Panc1 (cell line): ENCODE measurements at regions not wholly inside any gene's neighbourhood (a gene's known extent, or its start where the extent isn't known, plus 50 kb on each side); places are given as distances from the start of the nearest gene placed in this dataset.

ENCODE experiments used
- ATAC-seq: fragments of 200-7000 bp; cut with Tn5 transposase; 2 replicates; pipeline ENCODE4 v1.9.1; 2020; ENCODE audit warnings: mild to moderate bottlenecking, moderate library complexity
- BruUV-seq: library from RNA; stranded (reverse); fragments of 400-500 nt; replicated peaks from 2 replicates; lab custom pipeline; 2021; lab: Mats Ljungman, UMichigan
- CTCF ChIA-PET: fragments of 300-600 bp; sonication (Branson Sonifier 250); formaldehyde crosslinking; loops from one replicate; lab custom pipeline; 2022; ENCODE audit warnings: antibody characterized with exemption; lab: Charles Lee
- POLR2A ChIA-PET: fragments of 300-600 bp; sonication (Branson Sonifier 250); formaldehyde crosslinking; loops from one replicate; lab custom pipeline; 2022; ENCODE audit warnings: antibody characterized with exemption; lab: Charles Lee
- DNase-seq: peaks from one replicate; pipeline ENCODE4 v3.0.0-alpha.2; 2010; ENCODE audit warnings: low read depth, low spot score
- H3K27ac ChIP-seq: 2 replicates; pipeline ENCODE4 v1.5.1; 2011; ENCODE audit warnings: mild to moderate bottlenecking, low read length, inconsistent platforms
- H3K27me3 ChIP-seq: fragments of 200-500 bp; sonication (Bioruptor generic); 2 replicates; pipeline ENCODE4 v1.6.0; 2014; ENCODE audit warnings: low read length, inconsistent platforms; ENCODE audit not compliant: control insufficient read depth, insufficient read depth
- H3K36me3 ChIP-seq: fragments of 200-500 bp; sonication (Bioruptor generic); 2 replicates; pipeline ENCODE4 v1.5.1; 2014; ENCODE audit warnings: inconsistent platforms, mild to moderate bottlenecking, low read length, moderate library complexity; ENCODE audit not compliant: control insufficient read depth, insufficient read depth
- H3K4me1 ChIP-seq: 2 replicates; pipeline ENCODE4 v1.5.1; 2011; ENCODE audit warnings: inconsistent platforms, mild to moderate bottlenecking, low read length, moderate library complexity; ENCODE audit not compliant: control insufficient read depth, insufficient read depth
- H3K4me3 ChIP-seq, 2 experiments: 2 replicates each; pipeline ENCODE4 v1.5.1; 2011 to 2012; ENCODE audit warnings: low read depth in 2 of 2, low read length in 2 of 2, mild to moderate bottlenecking in 2 of 2, inconsistent platforms in 1 of 2, moderate library complexity in 1 of 2
- H3K9me3 ChIP-seq: fragments of 200-500 bp; sonication (Bioruptor generic); 2 replicates; pipeline ENCODE4 v1.5.1; 2014; ENCODE audit warnings: low read depth, mild to moderate bottlenecking, inconsistent platforms, low read length, moderate library complexity; ENCODE audit not compliant: control insufficient read depth, insufficient read depth
- CTCF ChIP-seq: fragments of 450-650 bp; IDR thresholded peaks from 2 replicates; pipeline ENCODE4 v1.5.1; 2017; ENCODE audit warnings: mild to moderate bottlenecking
- POLR2AphosphoS5 ChIP-seq: IDR thresholded peaks from 2 replicates; pipeline ENCODE4 v1.6.1; 2012; ENCODE audit warnings: mild to moderate bottlenecking, low read depth, low read length, moderate library complexity
- REST ChIP-seq, 2 experiments: IDR thresholded peaks; 2 replicates each; pipeline ENCODE4 v1.6.1; 2011 to 2012; ENCODE audit warnings: low read depth in 2 of 2, control low read depth in 1 of 2, low read length in 1 of 2, mild to moderate bottlenecking in 1 of 2, moderate library complexity in 1 of 2; ENCODE audit not compliant: insufficient read depth in 1 of 2
- SIN3A ChIP-seq: IDR thresholded peaks from 2 replicates; pipeline ENCODE4 v1.6.1; 2012; ENCODE audit warnings: low read depth, mild to moderate bottlenecking, low read length, moderate library complexity, borderline replicate concordance; ENCODE audit not compliant: insufficient read depth
- TCF7L2 ChIP-seq: IDR thresholded peaks from 2 replicates; pipeline ENCODE4 v1.6.1; 2011; ENCODE audit warnings: mild to moderate bottlenecking, low read depth, low read length, inconsistent platforms
- in situ Hi-C: cut with HindIII; loops from 2 replicates; pipeline ENCODE4 v1.10.0; 2016; ENCODE audit warnings: low sequenced_read_pairs, low pct_unique_long_range_greater_than_20kb
- intact Hi-C: fragments of 100-400 bp; cut with micrococcal nuclease; formaldehyde crosslinking; loops from one replicate; pipeline ENCODE4 v1.10.0; 2022; ENCODE audit not compliant: unreplicated experiment

GRCh38 chr20:43302936-43303335 lies 113.2 kb upstream of the PTPRT start:
- TF ChIP-seq REST (IDR thresholded peaks at IDR 0.05; ENCODE audit: insufficient read depth in 1 of 2, low read depth in 2 of 2, low read length in 1 of 2) (no peak), CTCF (no peak), SIN3A (no peak)
- no peak overlapping the region for H3K27ac ChIP-seq
- no peaks in the 10 kb centered on the region for H3K4me1 ChIP-seq
- no peaks in the 10 kb centered on the region for H3K9me3 ChIP-seq
- no peaks in the 10 kb centered on the region for H3K36me3 ChIP-seq
- no peak for DNase-seq
- no peak overlapping the region for H3K4me3 ChIP-seq
- ATAC-seq = no peak
- ChIA-PET POLR2A (no interaction called here), CTCF (no interaction called here)
- intact Hi-C loops = no loop called here
- in situ Hi-C loops = no loop called here
- no TSS peak for BruUV-seq
- no peaks in the 10 kb centered on the region for H3K27me3 ChIP-seq

GRCh38 chr20:43300901-43301300 lies 111.2 kb upstream of the PTPRT start:
- Histone ChIP-seq H3K9me3 (no peaks in the 10 kb centered on the region), H3K36me3 (no peaks in the 10 kb centered on the region), H3K4me3 (no peak overlapping the region), H3K27ac (no peak overlapping the region), H3K27me3 (no peaks in the 10 kb centered on the region), H3K4me1 (no peaks in the 10 kb centered on the region)
- DNase-seq = no peak
- intact Hi-C loops (no loop called here), in situ Hi-C loops (no loop called here)
- no peak for TF ChIP-seq TCF7L2
- no peak for TF ChIP-seq CTCF
- TF ChIP-seq POLR2AphosphoS5 = no peak
- no peak for TF ChIP-seq REST (IDR thresholded peaks at IDR 0.05; ENCODE audit: insufficient read depth in 1 of 2, low read depth in 2 of 2, low read length in 1 of 2)
- no peak for TF ChIP-seq SIN3A
- ATAC-seq = no peak
- ChIA-PET POLR2A (no interaction called here), CTCF (no interaction called here)
- BruUV-seq = no TSS peak
